ENCODE measurements at regions not wholly inside any gene's neighbourhood (a gene's known extent, or its start where the extent isn't known, plus 50 kb on each side); places are given as distances from the start of the nearest gene placed in this dataset.

- Histone ChIP-seq H3K4me1 (no peaks in the 10 kb centered on the region), H3K4me3 (no peak overlapping the region), H3K27ac (no peak overlapping the region), H3K36me3 (no peaks in the 10 kb centered on the region), H3K9me3 (no peaks in the 10 kb centered on the region), H3K27me3 (no peaks in the 10 kb centered on the region)
- intact Hi-C loops (cut with DNase I; ENCODE audit: low total_unique reads) (no loop called here), in situ Hi-C loops (cut with MboI; ENCODE audit: low pct_ligation_motif_present in 1 of 4, low pct_unique_long_range_greater_than_20kb in 1 of 4, low sequenced_read_pairs in 3 of 4) (no loop called here)
- TF ChIP-seq EP300 (IDR thresholded peaks at IDR 0.05; ENCODE audit: low read depth) (no peak), POLR2AphosphoS5 (IDR thresholded peaks at IDR 0.05) (no peak), POLR2A (IDR thresholded peaks at IDR 0.05) (no peak), CTCF (IDR thresholded peaks at IDR 0.05) (no peak)
- WGBS, 2 donors (ENCODE audit: low coverage in 1 of 2) = 57 to 76% methylated on average over 1 to 8 of the region's 8 CpGs
- DNase-seq = no peak
These were observed 72.6 kb upstream of the PTPRT start for GRCh38 chr20:43262341-43262740.

DNA sequence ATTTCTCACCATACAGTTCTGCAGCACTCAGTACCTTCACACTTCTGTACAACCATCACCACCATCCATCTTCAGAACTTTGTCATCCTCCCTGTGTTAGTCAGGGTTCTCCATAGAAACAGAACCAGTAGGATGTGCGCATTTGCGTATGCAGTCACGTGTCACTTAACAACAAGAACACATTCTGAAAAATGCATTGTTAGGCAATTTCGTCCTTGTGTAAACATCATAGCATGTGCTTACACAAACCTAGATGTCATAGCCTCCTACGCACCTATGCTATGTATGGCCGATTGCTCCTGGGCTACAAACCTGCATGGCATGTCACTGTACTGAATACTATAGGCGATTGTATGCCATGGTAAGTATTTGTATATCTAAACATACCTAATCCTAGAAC, 66.2 kb upstream of the PTPRT start:
- Histone ChIP-seq H3K4me3 (no peak overlapping the region), H3K36me3 (no peaks in the 10 kb centered on the region), H3K27me3 (no peaks in the 10 kb centered on the region), H3K4me1 (no peaks in the 10 kb centered on the region), H3K9me3 (no peaks in the 10 kb centered on the region), H3K27ac (no peak overlapping the region)
- intact Hi-C loops (cut with DNase I; ENCODE audit: low total_unique reads) = no loop called here
- in situ Hi-C loops (cut with MboI; ENCODE audit: low pct_ligation_motif_present in 1 of 4, low pct_unique_long_range_greater_than_20kb in 1 of 4, low sequenced_read_pairs in 3 of 4) = no loop called here
- no peak for DNase-seq
- 51 to 68% methylated on average over 7 of the region's 7 CpGs for WGBS, 2 donors (ENCODE audit: low coverage in 1 of 2)
- no peak for TF ChIP-seq CTCF (IDR thresholded peaks at IDR 0.05)
- TF ChIP-seq POLR2A (IDR thresholded peaks at IDR 0.05) = no peak
- no peak for TF ChIP-seq EP300 (IDR thresholded peaks at IDR 0.05; ENCODE audit: low read depth)

- no peak overlapping the region for H3K27ac ChIP-seq
- DNase-seq = no peak
- intact Hi-C loops (cut with DNase I; ENCODE audit: low total_unique reads) = no loop called here
- no peaks in the 10 kb centered on the region for H3K36me3 ChIP-seq
- no peaks in the 10 kb centered on the region for H3K4me1 ChIP-seq
- H3K27me3 ChIP-seq = no peaks in the 10 kb centered on the region
- TF ChIP-seq CTCF (IDR thresholded peaks at IDR 0.05) (no peak), EP300 (IDR thresholded peaks at IDR 0.05; ENCODE audit: low read depth) (no peak), POLR2A (IDR thresholded peaks at IDR 0.05) (no peak), POLR2AphosphoS5 (IDR thresholded peaks at IDR 0.05) (no peak)
- in situ Hi-C loops (cut with MboI; ENCODE audit: low pct_ligation_motif_present in 1 of 4, low pct_unique_long_range_greater_than_20kb in 1 of 4, low sequenced_read_pairs in 3 of 4) = no loop called here
- H3K4me3 ChIP-seq = no peak overlapping the region
- 79 to 80% methylated on average over 2 to 4 of the region's 4 CpGs for WGBS, 2 donors (ENCODE audit: low coverage in 1 of 2)
- no peaks in the 10 kb centered on the region for H3K9me3 ChIP-seq
These were observed 63.1 kb upstream of the PTPRT start for GRCh38 chr20:43252761-43253160.

DNA sequence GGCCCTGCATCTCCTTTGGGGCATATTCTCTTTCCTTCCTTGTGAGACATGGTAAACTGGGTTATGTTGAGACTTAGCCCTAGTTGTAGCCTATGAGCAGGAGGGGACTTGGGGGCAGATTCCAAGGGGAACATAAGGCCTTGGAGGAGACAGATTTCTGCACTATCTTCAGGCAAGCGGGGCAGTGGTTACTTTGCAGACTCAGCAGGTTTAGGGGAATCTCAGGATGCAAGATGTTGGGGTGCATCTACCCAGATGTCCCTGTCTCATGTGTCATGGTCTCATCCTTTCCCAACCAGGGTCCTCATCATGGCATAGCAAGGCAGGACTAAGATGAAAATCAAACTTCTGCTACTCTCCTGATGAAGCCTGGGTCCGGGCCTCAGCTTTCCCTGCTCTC, 58.6 kb upstream of the PTPRT start:
- TF ChIP-seq POLR2A (IDR thresholded peaks at IDR 0.05) (no peak), EP300 (IDR thresholded peaks at IDR 0.05; ENCODE audit: low read depth) (no peak), CTCF (IDR thresholded peaks at IDR 0.05) (no peak), POLR2AphosphoS5 (IDR thresholded peaks at IDR 0.05) (no peak)
- in situ Hi-C loops (cut with MboI; ENCODE audit: low pct_ligation_motif_present in 1 of 4, low pct_unique_long_range_greater_than_20kb in 1 of 4, low sequenced_read_pairs in 3 of 4) = no loop called here
- no peak overlapping the region for H3K27ac ChIP-seq
- H3K4me3 ChIP-seq = no peak overlapping the region
- H3K4me1 ChIP-seq = no peaks in the 10 kb centered on the region
- intact Hi-C loops (cut with DNase I; ENCODE audit: low total_unique reads) = no loop called here
- no peaks in the 10 kb centered on the region for H3K36me3 ChIP-seq
- WGBS, 2 donors (ENCODE audit: low coverage in 1 of 2) = 20 to 81% methylated on average over 1 to 2 of the region's 2 CpGs
- no peak for DNase-seq
- no peaks in the 10 kb centered on the region for H3K27me3 ChIP-seq
- H3K9me3 ChIP-seq = no peaks in the 10 kb centered on the region
